ENCODE measurements at regions not wholly inside any gene's neighbourhood (a gene's known extent, or its start where the extent isn't known, plus 50 kb on each side); places are given as distances from the start of the nearest gene placed in this dataset.
"Not testable (repeated sequence)": the region's sequence is repeated elsewhere in the genome, so short reads cannot be mapped to it uniquely, and the experiment has no call there.

- no peak for ATAC-seq
Observed at GRCh38 chr18:51248685-51249084, 51.2 kb upstream of the MEX3C start.

- ATAC-seq, result no peak
Observed at GRCh38 chr18:51250006-51250405, 52.5 kb upstream of the MEX3C start.

DNA sequence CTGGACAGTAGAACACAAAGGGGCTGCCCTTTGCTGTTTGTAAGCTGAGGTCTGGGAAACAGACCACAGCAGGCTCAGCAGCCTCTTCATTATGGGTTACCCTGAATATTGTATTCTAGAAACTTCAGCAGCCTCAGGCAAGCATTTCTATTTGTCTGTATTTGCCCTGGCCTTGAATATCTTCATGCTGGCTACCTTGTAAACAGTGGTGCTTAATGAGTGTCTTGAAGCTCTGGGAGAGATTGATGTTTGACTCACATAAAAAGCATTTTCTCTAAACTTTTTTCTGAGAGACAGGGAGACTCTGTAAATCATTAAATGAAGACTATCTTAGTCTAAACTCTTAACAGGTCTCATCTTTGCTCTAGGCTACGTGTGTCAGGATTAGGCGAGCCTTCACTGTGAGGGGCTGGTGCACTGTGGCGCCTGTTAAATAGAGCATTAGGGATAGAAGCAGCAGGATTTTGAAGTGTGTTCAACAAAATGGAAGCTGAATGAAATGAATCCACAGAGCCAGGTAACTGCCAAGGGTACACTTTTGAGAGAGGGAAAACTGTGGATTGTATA, 53.1 kb upstream of the MEX3C start:
- no peak for ATAC-seq

- peak in 1 of 2 donors; percentile 20 for ATAC-seq
Observed at GRCh38 chr18:51251625-51252024, 54.1 kb upstream of the MEX3C start.

- ATAC-seq, result no peak
Observed at GRCh38 chr18:51253476-51253875, 56.0 kb upstream of the MEX3C start.

- no peak for ATAC-seq
Observed at GRCh38 chr18:51255693-51256092, 58.2 kb upstream of the MEX3C start.

DNA sequence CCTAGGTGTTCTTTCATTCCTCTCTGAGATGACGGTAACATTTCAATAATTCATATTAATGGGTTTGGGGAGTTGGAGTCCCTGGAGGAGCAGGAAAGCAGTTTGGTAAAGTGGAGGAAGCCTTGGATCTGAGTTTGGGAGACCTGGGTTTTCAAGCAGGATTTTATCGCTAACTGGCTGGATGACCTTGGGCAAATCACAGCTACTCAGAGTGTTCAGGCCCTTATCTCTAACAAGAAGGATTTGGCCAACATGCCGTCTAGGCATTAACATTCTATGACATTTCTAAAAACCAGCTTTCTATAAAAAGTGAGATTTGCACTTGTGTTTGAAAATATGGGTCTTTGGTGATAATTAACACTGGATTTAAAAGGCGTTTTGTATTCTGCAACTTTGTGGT, 59.7 kb upstream of the MEX3C start:
- no peak for ATAC-seq

DNA sequence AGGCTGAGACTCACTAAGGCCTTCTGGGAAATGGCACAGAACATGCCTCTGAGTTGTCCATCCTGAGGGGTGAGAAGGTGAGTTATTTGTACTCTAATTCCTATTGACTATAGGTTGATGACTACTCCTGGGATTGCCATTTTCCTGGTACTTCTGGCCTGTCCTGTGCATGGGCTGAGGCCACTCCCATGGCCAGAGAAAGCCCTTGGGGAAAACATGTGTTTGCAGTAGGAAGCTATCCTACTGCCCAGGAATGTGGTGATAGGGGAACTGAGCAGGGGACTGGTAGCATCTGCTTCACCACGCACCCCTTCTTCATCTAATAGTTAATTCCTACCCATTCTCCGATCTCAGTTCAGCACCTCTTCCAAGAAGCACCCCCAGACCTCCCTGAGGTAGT, 62.6 kb upstream of the MEX3C start:
- ATAC-seq, result no peak

GRCh38 chr18:51266077-51266476, 68.6 kb upstream of the MEX3C start:
- ATAC-seq, result not testable (repeated sequence)

DNA sequence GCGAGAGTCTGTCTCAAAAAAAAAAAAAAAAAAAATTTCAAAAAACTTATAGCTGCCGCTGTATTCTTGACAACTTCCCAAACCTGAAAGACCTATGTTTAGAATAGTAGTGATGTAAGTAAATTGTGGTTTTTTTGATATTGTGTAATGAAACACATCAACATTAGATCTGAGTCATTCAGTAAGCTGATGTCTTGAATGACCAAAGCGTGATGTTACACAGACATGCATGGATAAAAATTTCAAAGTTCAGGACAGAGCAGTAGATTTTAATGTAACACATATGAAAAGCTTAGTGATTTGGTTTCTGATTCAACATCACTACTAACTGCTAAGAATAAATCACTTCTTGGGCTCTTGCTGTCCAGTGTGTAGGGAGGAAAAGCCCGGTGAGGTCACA, 69.3 kb upstream of the MEX3C start:
- ATAC-seq, result no peak

- ATAC-seq, result no peak
Observed at GRCh38 chr18:51273437-51273836, 76.0 kb upstream of the MEX3C start.

DNA sequence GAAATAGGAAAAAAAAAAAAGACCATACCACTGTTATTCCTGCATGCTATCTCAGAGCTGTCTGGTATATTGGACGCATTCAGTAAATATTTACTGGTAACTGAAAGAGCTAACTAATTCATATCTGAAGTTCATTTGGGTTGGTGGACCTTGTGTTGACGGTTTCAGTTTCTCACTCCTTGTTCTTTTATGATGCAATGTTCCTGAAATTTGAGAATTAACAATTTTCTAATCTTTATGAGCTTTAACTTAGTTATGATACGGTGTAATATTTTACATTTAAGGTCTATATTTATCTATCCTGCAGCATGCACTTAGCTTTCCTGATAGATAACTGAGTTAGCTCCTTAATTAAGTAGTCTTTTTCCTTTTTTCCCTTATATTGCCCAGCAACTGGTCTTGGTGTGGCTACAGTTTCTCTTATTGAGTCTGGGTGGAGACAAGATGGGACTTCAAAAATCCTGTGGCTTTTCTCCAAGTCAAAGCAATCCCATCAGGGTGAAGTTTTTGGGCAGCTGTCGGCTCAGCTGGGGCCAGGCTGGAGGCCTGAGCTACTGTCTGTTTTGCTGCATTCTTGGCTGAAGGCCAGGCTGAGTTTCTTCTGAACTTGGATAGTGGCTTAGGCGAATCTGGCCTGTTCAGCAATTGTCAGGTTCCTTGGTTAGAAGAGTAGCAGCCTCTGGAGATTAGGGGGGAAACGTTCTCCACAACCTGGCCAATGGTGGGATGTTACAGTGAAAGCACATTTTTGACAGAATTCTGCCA, 78.4 kb upstream of the MEX3C start:
- no peak for ATAC-seq

- no peak for ATAC-seq
Observed at GRCh38 chr18:51278045-51278649, 80.7 kb upstream of the MEX3C start.

GRCh38 chr18:51279367-51279984, 82.0 kb upstream of the MEX3C start:
- ATAC-seq, result no peak

DNA sequence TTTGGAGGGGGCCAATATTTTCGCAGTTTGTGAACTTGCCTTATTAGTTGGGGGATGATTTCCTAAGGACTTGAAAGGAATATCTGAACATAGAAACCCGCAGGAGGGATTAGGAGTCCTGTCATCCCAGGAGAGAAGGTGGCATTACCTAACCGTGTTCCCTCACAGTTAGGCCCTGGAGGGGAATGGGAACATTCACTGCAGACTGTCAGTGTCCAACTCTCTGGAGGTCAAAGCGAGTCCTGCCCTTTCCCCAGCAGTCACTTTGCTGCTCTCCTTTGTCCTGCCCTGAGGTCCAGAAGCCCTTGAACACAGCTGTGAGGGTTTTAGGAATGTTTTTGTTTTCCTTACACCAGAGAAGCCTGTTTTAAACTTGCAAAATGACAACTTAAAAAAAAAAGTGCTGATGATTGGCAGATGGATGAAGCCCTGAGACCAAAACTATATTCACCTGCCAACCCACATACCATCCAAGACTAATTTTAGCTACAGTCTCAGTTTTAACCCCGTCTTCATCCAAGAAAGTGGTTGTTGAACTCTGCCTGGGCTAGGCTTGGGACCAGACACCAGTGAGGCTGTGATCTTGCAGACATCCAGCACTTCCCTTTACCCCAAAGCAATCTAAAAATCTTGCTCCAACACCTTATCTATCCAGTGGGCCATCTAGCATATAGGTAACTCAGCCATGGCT, 90.5 kb upstream of the MEX3C start:
- ATAC-seq, result no peak

- no peak for ATAC-seq
Observed at GRCh38 chr18:51288582-51288981, 91.1 kb upstream of the MEX3C start.

- ATAC-seq, result no peak
Observed at GRCh38 chr18:51290860-51291259, 93.4 kb upstream of the MEX3C start.

DNA sequence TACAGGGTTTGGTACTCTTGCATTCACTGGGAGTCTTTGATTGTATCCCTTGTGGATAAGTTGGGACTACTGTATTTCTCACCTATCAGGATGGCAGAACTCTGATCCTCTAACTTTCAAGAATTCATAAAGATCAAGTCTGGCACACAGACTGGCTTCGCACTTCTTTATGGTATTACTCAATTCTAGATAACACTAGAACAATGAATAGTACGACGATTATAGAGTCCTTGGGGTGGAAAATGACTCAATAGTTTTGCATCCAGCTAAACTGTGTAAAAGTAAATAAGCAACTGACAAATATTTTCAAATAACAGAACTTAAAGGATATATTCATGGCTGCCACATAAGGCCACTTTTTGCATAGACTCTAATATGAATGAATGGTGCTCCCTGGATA, 103.4 kb upstream of the MEX3C start:
- no peak for ATAC-seq

DNA sequence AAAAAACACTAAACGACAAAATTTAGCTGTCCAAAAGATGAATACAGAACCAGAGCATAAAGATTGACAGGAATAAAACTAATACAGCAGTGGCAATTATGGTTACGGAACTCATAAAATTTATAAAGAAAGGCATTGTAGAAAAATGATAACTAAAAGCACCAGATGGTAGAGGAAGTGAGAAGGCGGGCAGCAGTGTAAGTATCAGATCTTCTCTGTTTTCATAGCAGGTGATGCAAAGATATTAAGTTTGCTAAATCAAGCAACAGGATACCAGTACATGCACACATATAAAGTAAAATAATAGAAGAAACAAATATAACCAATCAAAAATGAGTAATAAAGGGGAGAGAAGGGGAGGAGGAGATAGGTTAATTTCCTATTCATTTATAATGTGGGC, 103.9 kb upstream of the MEX3C start:
- ATAC-seq, result no peak

GRCh38 chr18:51316677-51317076, 119.2 kb upstream of the MEX3C start:
- no peak for ATAC-seq

DNA sequence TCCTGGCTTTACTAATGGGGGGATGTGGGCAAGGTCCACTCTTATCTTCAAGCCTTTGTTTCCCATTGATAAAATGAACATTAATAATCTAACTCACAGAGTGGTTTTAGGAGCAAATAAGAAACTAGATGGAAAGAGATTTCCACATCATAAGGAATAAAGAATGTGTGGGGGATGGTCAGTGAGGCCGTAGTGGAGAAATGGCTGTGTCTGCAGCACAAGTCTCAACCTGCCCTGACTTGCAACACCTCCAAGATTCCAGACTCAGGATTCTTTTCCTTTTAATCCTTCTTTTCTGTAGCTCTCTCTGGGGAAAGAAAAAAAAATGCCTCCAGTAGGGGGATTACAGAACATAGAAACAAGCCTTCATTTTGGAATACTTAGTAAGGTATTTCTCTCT, 124.2 kb upstream of the MEX3C start:
- ATAC-seq, result no peak

GRCh38 chr18:51323961-51324360, 126.5 kb upstream of the MEX3C start:
- ATAC-seq, result no peak

GRCh38 chr18:51330148-51330547, 132.7 kb upstream of the MEX3C start:
- ATAC-seq, result no peak

All from activated CD4-positive, CD25-positive, alpha-beta regulatory T cell treated with anti-CD3 and anti-CD28 coated beads, Interleukin-2, amount 50 U/mL, for 24 hours (primary cell).